Gastrocnemius medialis (tissue), 4 donors: ENCODE measurements at regions not wholly inside any gene's neighbourhood (a gene's known extent, or its start where the extent isn't known, plus 50 kb on each side); places are given as distances from the start of the nearest gene placed in this dataset.

ENCODE experiments used
- ATAC-seq, 2 donors: fragments of 150-250 bp; one replicate each; pipeline ENCODE4 v1.9.1; 2016
- DNase-seq, 2 donors: peaks; one replicate each; pipeline ENCODE4 v3.0.0-alpha.2; 2019
- H3K27ac ChIP-seq, 4 donors: fragments of 200-600 bp; sonication (generic); 1 replicate in 1 of 4; 2 replicates in 3 of 4; pipeline ENCODE4 v1.5.1; 2016 to 2018; ENCODE audit warnings: mild to moderate bottlenecking in 2 of 4, moderate library complexity in 1 of 4
- H3K27me3 ChIP-seq, 3 donors: fragments of 200-600 bp; sonication (generic) in 2 of 3; 1 replicate in 1 of 3; 2 replicates in 2 of 3; pipeline versions ENCODE4 v1.5.1 to v1.6.0; 2016 to 2019; ENCODE audit warnings: mild to moderate bottlenecking in 1 of 3, moderate library complexity in 1 of 3
- H3K36me3 ChIP-seq, 2 donors: fragments of 200-600 bp; sonication (generic) in 1 of 2; one replicate each; pipeline ENCODE4 v1.5.1; 2017 to 2018
- H3K4me1 ChIP-seq, 2 donors: fragments of 200-600 bp; sonication (generic) in 1 of 2; one replicate each; pipeline ENCODE4 v1.5.1; 2016 to 2017; ENCODE audit warnings: mild to moderate bottlenecking in 2 of 2
- H3K4me3 ChIP-seq, 4 donors: fragments of 200-600 bp; sonication (generic) in 3 of 4; 1 replicate in 1 of 4; 2 replicates in 3 of 4; pipeline ENCODE4 v1.5.1; 2016 to 2019; ENCODE audit warnings: mild to moderate bottlenecking in 2 of 4
- H3K9me3 ChIP-seq, 3 donors: fragments of 200-600 bp; sonication (generic) in 2 of 3; 1 replicate in 1 of 3; 2 replicates in 2 of 3; pipeline ENCODE4 v1.5.1; 2016 to 2019
- POLR2A ChIP-seq, 2 donors: fragments of 450-650 bp; IDR thresholded peaks; one replicate each; pipeline ENCODE4 v1.6.1; 2017; ENCODE audit warnings: antibody characterized with exemption in 2 of 2, mild to moderate bottlenecking in 2 of 2, moderate library complexity in 2 of 2
- in situ Hi-C, 4 donors: fragments of 200-750 bp; cut with MboI; loops; one replicate each; pipeline versions ENCODE4 v1.15.0 to v1.8.0; 2017; ENCODE audit warnings: low sequenced_read_pairs in 4 of 4
- intact Hi-C: fragments of 100-400 bp; cut with DNase I; formaldehyde crosslinking; loops from one replicate; pipeline ENCODE4 v1.15.1; 2023; ENCODE audit warnings: low total_unique reads
- TF ChIP-seq, protein P1 (sequence below), 5 experiments: fragments of 450-650 bp in 3 of 5; fragments of 200-600 bp in 2 of 5; sonication (generic) in 2 of 5; IDR thresholded peaks in 4 of 5; conservative IDR thresholded peaks in 1 of 5; 1 replicate in 4 of 5; 2 replicates in 1 of 5; pipeline ENCODE4 v1.5.1; 2016 to 2019; ENCODE audit warnings: antibody characterized with exemption in 5 of 5, mild to moderate bottlenecking in 3 of 5, moderate library complexity in 3 of 5

DNA sequence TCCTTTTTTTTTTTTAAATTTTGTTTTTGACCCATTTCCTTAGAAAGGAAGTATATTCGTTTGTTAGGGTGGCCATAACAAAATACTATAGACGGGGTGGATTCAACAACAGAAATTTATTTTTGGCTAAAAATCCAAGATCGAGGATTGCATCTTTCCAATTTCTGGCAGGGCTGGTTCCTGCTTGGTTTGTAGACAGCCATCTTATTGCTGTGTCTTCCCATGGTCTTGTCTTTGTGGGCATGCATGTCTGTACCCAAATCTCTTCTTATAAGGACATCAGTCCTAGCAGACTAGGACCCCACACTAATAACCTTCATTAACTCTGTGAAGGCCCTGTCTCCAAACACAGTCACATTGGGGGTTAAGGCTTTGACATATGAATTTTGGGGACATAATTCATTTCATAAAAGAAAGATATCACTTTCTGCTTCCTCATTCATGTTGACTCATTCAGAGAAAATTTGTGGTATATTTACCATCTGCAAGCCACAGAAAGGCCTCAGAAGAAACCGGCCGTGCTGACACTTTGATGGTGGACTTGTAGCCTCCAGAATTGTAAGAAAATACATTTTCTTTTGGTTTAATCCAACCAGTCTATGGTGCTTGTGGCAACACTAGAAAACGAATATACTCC lies 262.1 kb downstream of the LPIN1 start:
- intact Hi-C loops = no loop called here
- no peak overlapping the region for H3K27ac ChIP-seq
- no peaks in the 10 kb centered on the region for H3K4me1 ChIP-seq
- ATAC-seq (no peak), DNase-seq (no peak)
- H3K9me3 ChIP-seq = no peaks in the 10 kb centered on the region
- H3K36me3 ChIP-seq = no peaks in the 10 kb centered on the region
- TF ChIP-seq, protein P1, sequence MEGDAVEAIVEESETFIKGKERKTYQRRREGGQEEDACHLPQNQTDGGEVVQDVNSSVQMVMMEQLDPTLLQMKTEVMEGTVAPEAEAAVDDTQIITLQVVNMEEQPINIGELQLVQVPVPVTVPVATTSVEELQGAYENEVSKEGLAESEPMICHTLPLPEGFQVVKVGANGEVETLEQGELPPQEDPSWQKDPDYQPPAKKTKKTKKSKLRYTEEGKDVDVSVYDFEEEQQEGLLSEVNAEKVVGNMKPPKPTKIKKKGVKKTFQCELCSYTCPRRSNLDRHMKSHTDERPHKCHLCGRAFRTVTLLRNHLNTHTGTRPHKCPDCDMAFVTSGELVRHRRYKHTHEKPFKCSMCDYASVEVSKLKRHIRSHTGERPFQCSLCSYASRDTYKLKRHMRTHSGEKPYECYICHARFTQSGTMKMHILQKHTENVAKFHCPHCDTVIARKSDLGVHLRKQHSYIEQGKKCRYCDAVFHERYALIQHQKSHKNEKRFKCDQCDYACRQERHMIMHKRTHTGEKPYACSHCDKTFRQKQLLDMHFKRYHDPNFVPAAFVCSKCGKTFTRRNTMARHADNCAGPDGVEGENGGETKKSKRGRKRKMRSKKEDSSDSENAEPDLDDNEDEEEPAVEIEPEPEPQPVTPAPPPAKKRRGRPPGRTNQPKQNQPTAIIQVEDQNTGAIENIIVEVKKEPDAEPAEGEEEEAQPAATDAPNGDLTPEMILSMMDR (IDR thresholded peaks at IDR 0.05 in 4 of 5, conservative IDR thresholded peaks at IDR 0.05 in 1 of 5) = no peak
- TF ChIP-seq POLR2A (IDR thresholded peaks at IDR 0.05) = no peak
- no peak overlapping the region for H3K4me3 ChIP-seq
- H3K27me3 ChIP-seq = no peaks in the 10 kb centered on the region
- in situ Hi-C loops = no loop called here

DNA sequence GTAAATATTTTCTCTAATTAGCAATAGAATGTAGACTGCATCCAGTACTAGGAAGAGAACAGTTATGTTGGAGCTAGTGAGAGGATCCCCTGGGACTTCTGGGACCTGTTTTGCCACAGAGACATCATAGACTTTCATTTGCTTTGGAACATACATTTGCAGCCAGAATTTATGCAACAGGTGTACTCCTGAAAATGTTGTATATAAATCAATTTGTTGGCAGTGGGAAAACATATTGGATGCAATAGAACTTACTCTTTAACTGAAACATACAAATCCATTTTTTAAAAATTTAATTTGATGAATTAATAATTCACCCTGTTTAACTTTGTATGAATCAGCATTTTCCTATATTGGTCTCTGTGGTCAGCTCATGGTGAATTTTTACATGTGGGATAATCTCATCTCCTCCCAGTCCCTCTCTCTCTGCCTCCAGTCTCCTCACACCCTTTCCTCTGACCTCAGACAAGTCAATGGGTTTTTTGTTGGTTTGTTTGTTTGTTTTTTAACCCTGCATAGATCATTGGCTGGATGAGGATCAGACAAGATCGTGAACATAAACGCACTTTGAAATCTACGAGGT lies 263.0 kb downstream of the LPIN1 start:
- in situ Hi-C loops = no loop called here
- no peaks in the 10 kb centered on the region for H3K27me3 ChIP-seq
- no peaks in the 10 kb centered on the region for H3K36me3 ChIP-seq
- no peaks in the 10 kb centered on the region for H3K9me3 ChIP-seq
- H3K4me3 ChIP-seq = no peak overlapping the region
- intact Hi-C loops = no loop called here
- no peaks in the 10 kb centered on the region for H3K4me1 ChIP-seq
- DNase-seq (no peak), ATAC-seq (no peak)
- no peak overlapping the region for H3K27ac ChIP-seq
- no peak for TF ChIP-seq POLR2A (IDR thresholded peaks at IDR 0.05)
- TF ChIP-seq, protein P1 (IDR thresholded peaks at IDR 0.05 in 4 of 5, conservative IDR thresholded peaks at IDR 0.05 in 1 of 5) = no peak

DNA sequence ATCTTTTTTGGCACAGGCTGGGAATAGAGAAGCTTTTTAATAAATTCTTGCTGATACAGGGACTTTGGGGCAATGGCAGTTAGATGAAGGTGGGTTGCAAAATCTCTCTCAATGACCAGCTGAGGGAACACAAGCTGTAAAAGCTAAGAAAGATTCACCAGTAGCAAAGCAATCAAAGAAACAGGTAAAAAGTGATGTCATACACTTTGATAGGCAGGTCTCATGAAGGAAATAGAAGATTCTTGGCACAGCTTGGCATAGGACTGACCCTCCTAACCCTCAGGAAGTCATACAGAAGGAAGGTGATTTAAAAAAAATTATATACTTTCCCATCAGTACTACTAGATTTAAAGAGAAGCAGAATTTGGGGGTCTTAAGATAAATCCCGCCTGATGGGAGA lies 263.6 kb downstream of the LPIN1 start:
- in situ Hi-C loops (no loop called here), intact Hi-C loops (no loop called here)

GRCh38 chr2:12010779-12011178 lies 264.3 kb downstream of the LPIN1 start:
- intact Hi-C loops (no loop called here), in situ Hi-C loops (no loop called here)
- ATAC-seq (no peak), DNase-seq (no peak)
- TF ChIP-seq, protein P1 (IDR thresholded peaks at IDR 0.05 in 4 of 5, conservative IDR thresholded peaks at IDR 0.05 in 1 of 5) = no peak
- no peak for TF ChIP-seq POLR2A (IDR thresholded peaks at IDR 0.05)
- Histone ChIP-seq H3K4me3 (no peak overlapping the region), H3K36me3 (no peaks in the 10 kb centered on the region), H3K27me3 (no peaks in the 10 kb centered on the region), H3K4me1 (no peaks in the 10 kb centered on the region), H3K9me3 (no peaks in the 10 kb centered on the region), H3K27ac (no peak overlapping the region)

More for the DNA sequence above, 263.6 kb downstream of the LPIN1 start:
- no peak for TF ChIP-seq POLR2A (IDR thresholded peaks at IDR 0.05)
- TF ChIP-seq, protein P1 (IDR thresholded peaks at IDR 0.05 in 4 of 5, conservative IDR thresholded peaks at IDR 0.05 in 1 of 5) = no peak
- Histone ChIP-seq H3K4me3 (no peak overlapping the region), H3K4me1 (no peaks in the 10 kb centered on the region), H3K36me3 (no peaks in the 10 kb centered on the region), H3K9me3 (no peaks in the 10 kb centered on the region), H3K27ac (no peak overlapping the region), H3K27me3 (no peaks in the 10 kb centered on the region)
- DNase-seq = no peak
- ATAC-seq = no peak
